AG08395 (cell line): ENCODE measurements at regions not wholly inside any gene's neighbourhood (a gene's known extent, or its start where the extent isn't known, plus 50 kb on each side); places are given as distances from the start of the nearest gene placed in this dataset.

Experiments
- DNase-seq: peaks from one replicate; pipeline ENCODE4 v3.0.0; 2012; ENCODE audit warnings: mixed read lengths, low spot score

DNA sequence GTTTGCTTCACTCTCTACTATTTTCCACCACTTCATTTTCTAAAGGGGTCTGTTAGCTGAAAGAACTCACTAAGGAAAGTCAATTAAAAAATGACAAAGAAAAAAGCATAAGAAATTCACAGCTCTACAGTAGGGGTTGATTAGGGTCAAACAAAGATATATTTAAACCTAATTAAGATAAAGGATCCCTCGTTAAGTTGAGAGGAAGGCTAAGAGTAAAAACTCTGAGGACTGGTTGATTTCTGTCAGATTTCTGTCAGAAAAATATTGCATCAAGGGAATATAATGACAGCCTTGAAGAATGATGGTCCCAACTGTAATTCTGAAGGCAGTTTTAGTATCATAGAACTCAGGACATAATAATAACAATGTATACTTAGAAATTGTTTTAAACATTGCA lies 218.0 kb downstream of the QDPR start:
- no peak for DNase-seq

GRCh38 chr4:17288151-17288550 lies 223.7 kb downstream of the QDPR start:
- DNase-seq = no peak

- DNase-seq = no peak
These were observed 225.0 kb downstream of the QDPR start for GRCh38 chr4:17286752-17287460.

DNA sequence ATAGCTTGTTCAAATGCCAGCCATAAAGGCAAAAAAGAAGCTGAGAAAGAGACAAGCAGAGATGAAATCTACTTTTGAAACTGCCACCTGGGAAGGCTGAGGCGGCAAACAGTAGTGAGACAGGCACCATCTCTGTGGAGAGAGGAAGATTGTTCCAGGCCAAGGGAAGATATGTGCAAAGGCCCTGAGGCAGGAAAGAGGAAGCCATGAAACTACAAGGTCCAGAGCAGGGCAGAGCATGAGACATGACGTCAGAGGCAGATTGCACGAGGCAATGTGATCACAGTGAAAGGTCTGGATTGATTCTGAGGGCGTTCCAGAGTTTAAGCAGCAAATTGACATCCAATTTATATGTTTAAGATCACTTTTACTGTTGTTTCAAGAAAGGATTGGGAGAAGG lies 226.1 kb downstream of the QDPR start:
- no peak for DNase-seq

DNA sequence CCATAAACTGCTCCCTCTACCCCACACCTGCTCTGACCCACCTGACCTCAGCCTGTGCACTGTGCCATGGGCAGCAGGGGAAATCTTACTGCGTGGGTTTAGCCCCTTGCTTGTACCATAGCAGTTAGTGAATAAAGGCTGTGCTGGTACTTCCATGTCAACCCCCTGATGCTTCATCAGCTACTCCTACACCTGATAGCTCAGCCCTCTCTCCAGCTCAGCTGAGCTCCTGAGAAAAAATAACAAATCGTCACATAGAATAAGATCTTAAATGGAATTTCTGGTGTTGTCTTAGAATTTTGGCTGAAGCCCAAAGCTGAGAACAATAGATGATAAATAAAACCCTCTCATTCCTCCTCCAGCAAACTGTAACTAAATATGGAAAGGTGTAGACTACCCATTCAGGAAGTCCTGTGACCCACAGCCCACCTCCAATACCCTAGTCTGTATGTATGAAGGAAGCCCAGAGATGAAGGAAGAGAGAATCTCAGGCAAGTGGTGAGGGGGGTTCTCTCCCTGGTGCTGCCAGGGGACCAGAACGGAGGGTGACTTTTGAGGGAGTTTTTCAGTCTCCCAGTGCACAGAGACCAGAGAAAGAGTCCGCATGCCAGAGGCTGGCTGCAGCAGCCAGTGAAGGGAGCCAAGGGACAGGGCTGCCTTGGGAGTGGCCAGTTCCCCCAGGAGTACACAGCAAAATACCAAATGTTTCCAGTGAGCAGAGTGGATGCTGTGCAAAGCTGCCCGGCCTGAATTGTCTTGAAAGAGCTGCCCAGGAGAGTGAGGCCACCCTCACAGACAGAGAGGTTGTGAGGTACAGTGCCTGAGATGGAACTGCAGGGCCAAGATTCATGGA lies 227.3 kb downstream of the QDPR start:
- DNase-seq = no peak

- no peak for DNase-seq
These were observed 228.1 kb downstream of the QDPR start for GRCh38 chr4:17283832-17284231.

DNA sequence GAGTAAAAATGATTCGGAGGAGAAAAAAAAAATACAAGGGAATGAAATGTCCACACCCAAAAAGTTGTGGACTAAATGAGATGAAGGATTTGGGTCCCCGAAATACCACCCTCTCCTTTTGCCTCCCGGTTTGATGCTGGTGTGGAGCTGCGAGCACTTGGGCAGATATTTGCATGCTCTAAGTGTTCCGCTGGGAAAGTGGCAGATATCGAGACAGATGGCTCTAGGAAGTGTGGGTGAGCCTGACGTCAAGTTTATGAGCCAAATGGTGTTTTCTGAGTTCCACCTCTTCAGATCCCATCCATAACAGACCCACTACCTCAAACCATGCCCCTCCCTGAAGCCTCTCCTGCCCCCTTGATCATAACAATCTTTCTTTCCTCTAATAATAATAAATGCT lies 228.6 kb downstream of the QDPR start:
- DNase-seq = no peak

DNA sequence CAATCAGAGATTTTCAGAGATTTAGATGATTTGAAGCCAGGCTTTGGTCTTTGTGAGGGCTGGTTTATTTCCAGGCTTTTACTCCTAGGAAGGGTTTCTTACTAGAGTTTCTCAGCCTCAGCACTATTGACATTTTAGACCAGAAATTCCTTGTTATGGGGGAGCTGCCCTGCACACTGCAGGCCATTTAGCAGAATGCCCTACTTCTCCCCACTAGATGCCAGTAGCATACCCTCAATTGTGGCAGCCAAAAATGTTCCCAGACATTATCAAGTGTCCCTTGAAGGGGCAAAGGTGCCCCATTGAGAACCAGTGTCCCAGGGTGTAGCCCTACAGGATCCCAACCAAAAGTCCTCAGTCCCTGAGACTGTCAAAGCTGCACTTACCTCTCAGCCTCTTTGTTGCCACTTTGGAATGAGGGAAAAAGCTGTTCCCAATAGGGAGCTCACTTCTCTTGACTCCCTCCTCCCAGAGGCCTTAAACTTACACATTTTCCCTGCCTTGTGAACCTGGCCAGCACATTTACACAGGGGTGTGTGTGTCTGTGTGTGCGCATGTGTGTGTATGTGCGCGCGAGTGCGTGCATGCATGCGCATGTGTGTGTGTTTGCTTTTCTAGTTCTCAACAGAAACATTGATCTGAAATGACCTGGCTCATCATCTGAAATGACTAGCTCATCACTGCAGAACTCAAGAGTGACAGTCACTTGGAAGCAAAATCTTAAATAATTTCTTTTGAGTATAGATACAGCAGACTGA lies 231.4 kb downstream of the QDPR start:
- no peak for DNase-seq

- DNase-seq = peak; percentile 83
These were observed 235.1 kb downstream of the QDPR start for GRCh38 chr4:17276776-17277175.

DNA sequence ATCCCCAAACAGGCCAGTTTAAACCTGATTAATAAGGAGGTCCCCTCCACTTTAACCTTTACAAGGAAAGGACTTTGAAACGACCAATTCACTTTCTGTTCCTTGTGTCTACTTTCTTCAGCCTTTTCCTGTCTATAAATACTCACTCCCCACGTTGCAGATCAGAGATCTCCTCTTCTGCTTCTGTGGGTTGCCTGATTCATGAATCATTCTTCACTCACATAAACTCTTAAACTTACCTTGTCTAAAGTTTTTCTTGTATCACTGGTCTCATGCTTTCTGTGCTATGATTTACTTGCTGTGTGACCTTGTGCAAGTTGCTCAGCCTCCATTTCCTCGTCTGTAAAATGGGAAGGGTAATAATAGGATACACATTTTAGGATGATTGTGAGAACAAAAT lies 236.1 kb downstream of the QDPR start:
- no peak for DNase-seq

DNA sequence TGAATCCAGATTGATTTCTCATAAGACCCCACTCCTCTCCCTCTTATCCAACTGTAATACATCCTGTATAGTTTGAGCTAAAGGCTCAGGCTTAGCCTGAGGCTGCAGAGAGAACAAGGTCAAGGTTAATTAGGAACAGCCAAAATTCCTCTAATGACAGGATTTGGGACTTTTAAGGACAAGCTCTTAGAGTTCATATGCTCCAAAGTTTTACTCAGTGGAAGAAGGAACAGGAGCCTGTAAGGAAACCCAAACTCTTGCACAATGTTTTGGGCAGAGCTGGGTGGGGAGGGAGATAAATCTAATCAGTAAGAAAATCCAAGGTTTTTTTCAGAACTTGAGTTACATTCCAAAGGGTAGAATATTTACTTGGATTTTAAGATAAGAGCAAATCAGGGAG lies 238.8 kb downstream of the QDPR start:
- DNase-seq = no peak

DNA sequence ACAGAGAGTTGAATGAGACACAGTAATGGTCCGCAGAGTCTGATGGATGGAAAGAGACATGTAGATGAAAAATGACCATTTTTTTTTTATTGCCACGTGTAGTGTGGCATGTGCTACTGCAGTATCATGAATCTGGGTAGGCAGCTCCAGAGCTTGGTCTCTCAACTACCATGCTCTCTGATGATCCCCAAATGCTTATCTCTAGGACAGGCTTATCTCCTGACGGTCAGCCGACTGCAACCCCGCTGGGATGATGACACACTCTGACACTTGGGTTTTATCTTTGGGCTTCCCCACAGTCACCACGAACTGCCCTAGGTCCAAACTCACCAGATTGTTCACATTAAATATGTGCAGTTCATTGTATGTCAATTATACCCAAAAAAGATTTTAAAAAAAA lies 239.7 kb downstream of the QDPR start:
- DNase-seq = no peak

DNA sequence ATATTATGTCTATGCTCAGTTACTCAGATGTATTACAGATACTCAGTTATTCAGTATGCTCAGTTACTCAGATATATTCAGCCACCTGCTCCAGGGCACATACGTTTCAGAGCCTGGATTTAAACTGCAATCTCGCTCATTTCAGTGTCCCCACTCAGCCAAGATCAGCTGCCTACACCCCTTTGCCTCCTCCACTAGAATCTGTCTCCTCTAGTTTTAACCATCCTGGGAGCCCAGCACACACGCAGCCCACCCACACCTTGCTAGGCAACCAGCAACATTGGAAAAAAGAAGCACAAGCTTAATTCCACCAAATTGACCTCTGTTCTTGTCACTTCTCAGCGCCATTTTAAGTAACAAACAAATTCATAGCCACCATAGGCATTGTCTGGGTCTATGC lies 246.2 kb downstream of the QDPR start:
- DNase-seq = no peak

GRCh38 chr4:17265139-17265538 lies 246.8 kb downstream of the QDPR start:
- no peak for DNase-seq

DNA sequence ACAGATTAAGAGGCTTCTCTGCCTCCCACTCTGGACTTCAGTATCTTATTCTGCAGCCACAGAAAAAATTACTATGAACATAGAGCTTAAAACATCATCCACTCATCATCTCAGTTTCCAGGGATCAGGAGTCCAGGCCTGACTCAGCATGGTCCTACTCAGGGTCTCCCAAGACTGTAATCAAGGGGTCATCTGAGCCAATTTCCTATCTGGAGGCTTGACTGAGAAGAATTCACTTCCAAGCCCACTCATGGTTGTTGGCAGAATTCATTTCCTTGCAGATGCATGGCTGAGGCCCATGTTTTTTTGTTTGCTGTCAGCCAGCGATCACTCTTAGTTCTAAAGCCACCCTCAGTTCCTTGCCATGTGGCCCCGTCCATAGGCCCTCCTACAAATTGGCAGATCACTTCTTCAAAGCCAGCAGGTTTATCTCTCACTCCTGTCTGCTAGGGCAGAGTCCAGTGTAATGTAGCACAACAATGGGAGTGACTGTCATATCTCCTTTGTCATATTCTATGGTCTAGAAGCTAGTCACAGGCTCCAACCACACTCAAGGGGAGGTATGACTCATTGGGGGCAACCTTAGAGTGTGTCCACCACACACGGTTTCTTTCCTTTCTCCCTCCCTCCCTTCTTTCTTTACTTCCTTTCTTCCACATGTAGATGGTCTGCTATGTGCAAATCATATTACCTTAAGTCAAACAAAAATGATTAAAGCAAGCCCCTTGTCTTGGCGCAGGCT lies 251.6 kb downstream of the QDPR start:
- DNase-seq = no peak

- no peak for DNase-seq
These were observed 253.8 kb downstream of the QDPR start for GRCh38 chr4:17258106-17258505.

DNA sequence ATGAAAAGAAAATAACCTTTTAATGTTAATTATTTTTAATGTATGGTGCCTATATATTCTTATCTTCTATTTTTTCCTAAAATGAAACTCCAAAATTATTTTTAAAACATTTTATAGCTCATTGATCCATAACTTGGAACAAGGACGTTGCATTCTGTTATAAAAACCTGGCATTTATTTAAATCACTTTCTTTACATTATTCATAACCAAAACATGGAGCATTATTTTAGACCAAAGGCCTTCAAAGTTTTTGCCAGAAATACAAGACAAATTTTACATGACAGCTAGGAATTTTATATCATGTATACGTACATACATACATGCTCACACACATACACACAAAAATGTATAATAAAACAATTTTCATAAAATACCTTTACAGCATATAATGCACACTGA lies 259.8 kb downstream of the QDPR start:
- DNase-seq = no peak

DNA sequence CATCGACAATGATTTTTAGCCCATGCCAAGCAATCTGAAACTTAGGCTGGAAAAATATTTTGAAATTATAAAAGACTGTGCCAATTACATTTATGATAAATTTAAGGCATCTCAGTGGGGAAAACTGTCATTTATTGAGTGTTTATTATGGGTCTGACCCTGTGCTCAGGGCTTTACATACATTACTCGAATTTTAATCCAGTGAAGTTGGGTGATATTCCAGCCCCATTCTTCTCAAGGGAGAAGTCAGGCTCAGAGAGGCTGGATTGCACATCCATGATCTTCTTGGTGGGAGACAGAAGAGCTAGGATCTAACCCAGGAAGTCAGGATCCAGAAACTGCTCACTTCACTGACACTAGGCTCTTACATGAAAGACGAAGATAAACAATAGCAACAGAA lies 260.8 kb downstream of the QDPR start:
- DNase-seq = no peak

GRCh38 chr4:17250591-17250990 lies 261.3 kb downstream of the QDPR start:
- no peak for DNase-seq

DNA sequence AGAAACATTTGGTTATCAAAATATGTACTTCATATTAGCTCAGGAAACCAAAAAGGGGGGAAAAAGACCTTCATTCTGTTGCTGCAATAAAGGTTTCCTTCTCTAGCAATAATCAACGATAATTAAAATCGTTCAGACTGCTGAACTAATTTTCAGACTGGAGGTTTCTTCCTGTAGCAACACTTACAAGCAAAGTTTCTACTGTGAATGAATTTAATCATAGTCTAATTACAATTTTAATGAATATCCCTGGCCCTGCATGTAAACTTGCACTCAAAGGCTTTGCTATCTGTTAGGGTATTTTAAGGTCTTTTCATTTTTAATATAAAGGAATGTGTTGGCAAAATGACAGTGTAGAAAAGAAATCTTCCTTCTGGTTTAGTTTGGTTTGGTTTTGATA lies 265.2 kb downstream of the QDPR start:
- no peak for DNase-seq

DNA sequence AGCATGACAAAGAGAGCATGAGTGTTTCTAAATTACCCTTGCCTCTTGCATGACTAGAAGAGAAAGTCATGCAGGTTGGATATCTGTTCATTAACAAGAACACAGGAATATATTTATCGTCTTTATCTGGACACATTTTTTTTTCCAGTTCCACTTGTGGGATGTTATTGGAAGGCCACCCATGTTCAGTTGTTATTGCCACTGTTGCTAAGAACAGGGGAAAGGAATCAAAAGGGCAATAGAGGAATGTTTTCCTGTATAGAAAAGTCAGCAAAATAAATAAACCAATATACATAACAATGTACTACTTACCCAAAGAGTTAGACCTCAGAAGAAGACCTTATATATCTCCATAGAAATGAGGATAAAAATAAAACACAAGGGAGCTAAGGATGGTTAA lies 270.1 kb downstream of the QDPR start:
- no peak for DNase-seq

DNA sequence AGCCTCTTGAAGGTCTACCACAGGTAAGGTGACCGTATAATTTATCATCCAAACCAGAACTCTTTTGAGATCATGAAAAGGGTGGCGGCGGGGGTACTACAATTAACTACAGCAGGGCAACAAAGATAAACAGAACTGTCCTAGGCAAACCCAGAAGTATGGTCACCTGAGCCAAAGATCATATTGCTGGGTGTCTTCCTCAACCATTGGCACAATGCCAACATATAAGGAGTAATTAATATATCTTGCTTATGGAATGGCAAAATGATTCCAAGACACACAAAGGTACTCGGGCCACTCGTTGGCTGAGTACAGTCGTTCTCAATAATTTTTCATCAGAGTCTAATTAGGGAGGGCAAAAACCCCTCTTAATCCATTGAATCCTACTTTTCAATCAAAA lies 273.3 kb downstream of the QDPR start:
- DNase-seq = no peak
